CD8-positive, alpha-beta memory T cell (primary cell): ENCODE measurements at regions not wholly inside any gene's neighbourhood (a gene's known extent, or its start where the extent isn't known, plus 50 kb on each side); places are given as distances from the start of the nearest gene placed in this dataset.

Experiments used
- CTCF ChIA-PET: fragments of 350-600 bp; sonication (Branson Sonifier 250); formaldehyde crosslinking; loops from one replicate; lab custom pipeline; 2021; ENCODE audit warnings: antibody characterized with exemption; lab: Charles Lee
- POLR2A ChIA-PET: fragments of 350-600 bp; sonication (Branson Sonifier 250); formaldehyde crosslinking; loops from one replicate; lab custom pipeline; 2021; ENCODE audit warnings: antibody characterized with exemption; lab: Charles Lee
- DNase-seq, 5 donors: peaks; one replicate each; pipeline versions ENCODE4 v3.0.0 to v3.0.0-alpha.2; 2020 to 2022; ENCODE audit warnings: mixed read lengths in 1 of 5
- H3K27ac ChIP-seq: one replicate; pipeline ENCODE4 v1.7.0; 2013; ENCODE audit warnings: low read depth, mild to moderate bottlenecking, low read length, moderate library complexity
- H3K27me3 ChIP-seq: 2 replicates; pipeline ENCODE4 v1.7.0; 2013; ENCODE audit warnings: low read length, mild to moderate bottlenecking; ENCODE audit not compliant: insufficient read depth, poor library complexity, severe bottlenecking
- H3K36me3 ChIP-seq: 2 replicates; pipeline ENCODE4 v1.7.0; 2013; ENCODE audit warnings: mild to moderate bottlenecking, low read length, moderate library complexity; ENCODE audit not compliant: insufficient read depth
- H3K4me1 ChIP-seq: 2 replicates; pipeline ENCODE4 v1.7.0; 2013; ENCODE audit warnings: mild to moderate bottlenecking, low read length, moderate library complexity; ENCODE audit not compliant: insufficient read depth
- H3K4me3 ChIP-seq: 2 replicates; pipeline ENCODE4 v1.7.0; 2013; ENCODE audit warnings: mild to moderate bottlenecking, low read length
- H3K9me3 ChIP-seq: 2 replicates; pipeline ENCODE4 v1.7.0; 2013; ENCODE audit warnings: mild to moderate bottlenecking, low read length
- H3K27ac Mint-ChIP-seq, 8 donors: one replicate each; pipeline ENCODE4 v1.8.0; 2020 to 2021; ENCODE audit warnings: mixed read lengths in 8 of 8, mild to moderate bottlenecking in 6 of 8, inconsistent platforms in 3 of 8, moderate library complexity in 3 of 8
- H3K27me3 Mint-ChIP-seq, 2 donors: one replicate each; pipeline ENCODE4 v1.8.0; 2020 to 2021; ENCODE audit warnings: mixed read lengths in 2 of 2, mild to moderate bottlenecking in 1 of 2, moderate library complexity in 1 of 2
- H3K36me3 Mint-ChIP-seq, 3 donors: one replicate each; pipeline ENCODE4 v1.8.0; 2020 to 2021; ENCODE audit warnings: mixed read lengths in 3 of 3, inconsistent platforms in 1 of 3, mild to moderate bottlenecking in 1 of 3
- H3K4me1 Mint-ChIP-seq, 3 donors: one replicate each; pipeline ENCODE4 v1.8.0; 2020 to 2021; ENCODE audit warnings: mixed read lengths in 3 of 3, inconsistent platforms in 1 of 3, mild to moderate bottlenecking in 1 of 3
- H3K4me3 Mint-ChIP-seq, 7 donors: one replicate each; pipeline ENCODE4 v1.8.0; 2020 to 2021; ENCODE audit warnings: mixed read lengths in 7 of 7, mild to moderate bottlenecking in 6 of 7, moderate library complexity in 4 of 7, inconsistent platforms in 2 of 7
- H3K9me3 Mint-ChIP-seq, 5 donors: one replicate each; pipeline ENCODE4 v1.8.0; 2020 to 2022; ENCODE audit warnings: mixed read lengths in 5 of 5, mild to moderate bottlenecking in 3 of 5, moderate library complexity in 2 of 5, inconsistent platforms in 1 of 5

GRCh38 chr5:53814819-53815218, 254.4 kb downstream of the NDUFS4 start:
- ChIA-PET POLR2A (no interaction called here), CTCF (no interaction called here)
- Mint-ChIP-seq H3K36me3 (no peaks in the 10 kb centered on the region), H3K9me3 (peaks cover 0 to 6% (median 0%) of the 10 kb centered on the region in 5 donors), H3K27ac (no peak overlapping the region), H3K27me3 (peaks cover 6 to 16% of the 10 kb centered on the region in 2 donors), H3K4me3 (no peak overlapping the region), H3K4me1 (no peaks in the 10 kb centered on the region)
- Histone ChIP-seq H3K27ac (no peak overlapping the region), H3K9me3 (no peaks in the 10 kb centered on the region), H3K4me1 (no peaks in the 10 kb centered on the region), H3K27me3 (no peaks in the 10 kb centered on the region), H3K4me3 (no peak overlapping the region), H3K36me3 (no peaks in the 10 kb centered on the region)
- no peak for DNase-seq

DNA sequence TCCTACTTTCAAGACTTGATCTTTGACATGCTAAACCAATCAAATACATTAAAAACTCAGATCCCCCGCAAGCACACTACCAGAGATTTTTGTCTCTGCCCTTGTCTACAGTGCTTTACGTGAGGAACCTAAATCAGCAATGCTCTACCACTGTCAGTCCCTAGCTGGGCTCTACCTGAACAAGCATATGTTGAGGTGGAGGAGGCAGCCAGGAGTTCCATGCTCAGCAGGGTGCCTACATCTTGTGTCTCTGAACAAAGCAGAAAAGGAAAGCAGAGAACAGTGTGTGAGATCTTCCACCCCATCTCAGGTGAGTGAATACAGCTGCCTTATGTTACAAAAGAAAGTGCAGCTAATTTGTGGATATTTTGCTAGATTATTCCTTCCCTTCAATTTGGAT, 255.0 kb downstream of the NDUFS4 start:
- Mint-ChIP-seq H3K27ac (no peak overlapping the region), H3K9me3 (peaks cover 0 to 5% (median 0%) of the 10 kb centered on the region in 5 donors), H3K36me3 (no peaks in the 10 kb centered on the region), H3K4me3 (no peak overlapping the region), H3K27me3 (peaks cover 6 to 16% of the 10 kb centered on the region in 2 donors), H3K4me1 (no peaks in the 10 kb centered on the region)
- POLR2A ChIA-PET: no interaction called here
- Histone ChIP-seq H3K9me3 (no peaks in the 10 kb centered on the region), H3K27me3 (no peaks in the 10 kb centered on the region), H3K36me3 (no peaks in the 10 kb centered on the region), H3K27ac (no peak overlapping the region), H3K4me1 (no peaks in the 10 kb centered on the region), H3K4me3 (no peak overlapping the region)
- DNase-seq: no peak
- CTCF ChIA-PET: no interaction called here

DNA sequence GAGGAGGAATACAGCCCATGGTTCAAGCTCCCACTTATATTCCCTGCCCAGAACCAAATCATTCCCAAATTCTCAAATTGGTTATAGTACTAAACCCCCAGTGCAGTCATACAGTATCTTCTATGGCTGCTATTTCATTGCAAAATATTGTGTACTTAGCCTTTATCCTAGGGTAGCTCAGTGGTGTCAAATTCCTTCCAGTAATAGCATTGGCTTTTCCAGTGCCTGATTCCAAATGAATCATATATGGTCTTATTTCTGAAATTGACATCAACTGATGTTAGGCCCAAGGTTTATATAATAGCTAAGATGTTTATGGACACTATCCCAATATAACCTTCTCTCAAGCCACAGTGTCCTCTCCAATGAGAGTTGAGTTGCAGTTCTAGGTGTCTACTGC, 256.7 kb downstream of the NDUFS4 start:
- Mint-ChIP-seq H3K36me3 (no peaks in the 10 kb centered on the region), H3K4me3 (no peak overlapping the region), H3K4me1 (no peaks in the 10 kb centered on the region), H3K27ac (no peak overlapping the region), H3K9me3 (peaks cover 0 to 2% (median 0%) of the 10 kb centered on the region in 5 donors), H3K27me3 (peaks cover 4 to 16% of the 10 kb centered on the region in 2 donors)
- DNase-seq: no peak
- no peaks in the 10 kb centered on the region for H3K27me3 ChIP-seq
- ChIA-PET CTCF (no interaction called here), POLR2A (no interaction called here)
- H3K9me3 ChIP-seq: no peaks in the 10 kb centered on the region
- H3K27ac ChIP-seq: no peak overlapping the region
- H3K36me3 ChIP-seq: no peaks in the 10 kb centered on the region
- no peaks in the 10 kb centered on the region for H3K4me1 ChIP-seq
- no peak overlapping the region for H3K4me3 ChIP-seq

DNA sequence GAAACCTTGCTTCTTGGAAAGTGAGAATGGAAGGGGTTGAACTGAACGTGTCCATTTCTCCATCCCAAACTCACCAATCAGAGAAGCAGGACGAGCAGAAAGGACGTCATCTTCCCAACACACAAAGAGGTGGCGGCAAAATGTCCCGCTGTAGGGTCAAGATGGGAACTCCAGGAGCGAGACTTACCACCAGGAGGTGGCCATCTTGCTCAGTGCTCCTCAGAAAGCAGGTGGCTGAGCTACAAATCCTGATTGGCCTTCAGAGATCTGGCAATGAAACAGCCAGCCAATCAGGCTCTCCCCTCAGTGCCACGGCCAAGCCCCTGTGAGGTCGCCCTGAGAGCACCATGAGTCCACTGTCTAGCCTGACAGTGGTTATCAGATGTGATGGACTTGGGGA, 259.0 kb downstream of the NDUFS4 start:
- Mint-ChIP-seq H3K4me3 (no peak overlapping the region), H3K36me3 (no peaks in the 10 kb centered on the region), H3K9me3 (peaks cover 0 to 2% (median 0%) of the 10 kb centered on the region in 5 donors), H3K27ac (no peak overlapping the region), H3K4me1 (no peaks in the 10 kb centered on the region), H3K27me3 (peaks cover 4 to 16% of the 10 kb centered on the region in 2 donors)
- Histone ChIP-seq H3K4me3 (no peak overlapping the region), H3K9me3 (no peaks in the 10 kb centered on the region), H3K27ac (no peak overlapping the region), H3K4me1 (no peaks in the 10 kb centered on the region), H3K27me3 (no peaks in the 10 kb centered on the region), H3K36me3 (no peaks in the 10 kb centered on the region)
- ChIA-PET POLR2A (no interaction called here), CTCF (no interaction called here)
- DNase-seq: no peak

DNA sequence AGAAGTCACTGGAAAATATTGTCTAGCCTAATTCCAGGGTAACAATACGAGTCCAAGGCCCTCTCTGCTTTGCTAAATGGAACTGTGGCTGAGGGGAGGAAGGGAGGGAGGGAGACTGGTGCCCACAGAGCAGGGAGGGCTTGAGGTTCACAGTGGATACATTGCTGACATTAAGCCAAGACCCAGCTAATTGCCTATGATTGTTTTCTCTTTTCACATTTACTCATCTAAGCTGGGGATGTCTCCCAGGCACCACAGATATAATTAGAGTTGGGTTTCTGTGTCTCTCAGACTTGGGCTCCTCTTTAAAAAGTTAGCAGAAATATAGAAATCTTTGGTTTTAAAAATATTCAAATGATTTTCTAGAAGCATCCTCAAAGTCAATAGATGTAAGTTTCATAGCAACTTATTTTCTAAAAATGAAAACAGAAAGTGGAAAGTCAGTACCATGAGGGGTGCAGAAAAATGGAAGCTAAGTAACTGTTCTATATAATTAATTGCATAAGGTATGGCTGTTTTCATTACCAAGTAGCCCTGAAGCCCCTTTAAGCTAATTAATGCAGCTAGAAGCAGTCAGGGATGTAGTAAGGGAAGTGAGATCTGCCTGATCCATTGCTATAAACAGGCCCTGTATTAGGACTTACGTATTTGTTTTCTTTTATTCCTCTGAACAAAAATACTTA, 259.8 kb downstream of the NDUFS4 start:
- peaks cover 0 to 2% (median 0%) of the 10 kb centered on the region in 5 donors for H3K9me3 Mint-ChIP-seq
- H3K27ac Mint-ChIP-seq: no peak overlapping the region
- ChIA-PET POLR2A (no interaction called here), CTCF (no interaction called here)
- no peaks in the 10 kb centered on the region for H3K9me3 ChIP-seq
- no peaks in the 10 kb centered on the region for H3K27me3 ChIP-seq
- H3K4me1 ChIP-seq: no peaks in the 10 kb centered on the region
- H3K36me3 ChIP-seq: no peaks in the 10 kb centered on the region
- DNase-seq: no peak
- H3K27ac ChIP-seq: no peak overlapping the region
- no peaks in the 10 kb centered on the region for H3K4me1 Mint-ChIP-seq
- H3K27me3 Mint-ChIP-seq: peaks cover 4 to 16% of the 10 kb centered on the region in 2 donors
- H3K4me3 ChIP-seq: no peak overlapping the region
- no peaks in the 10 kb centered on the region for H3K36me3 Mint-ChIP-seq
- no peak overlapping the region for H3K4me3 Mint-ChIP-seq

- CTCF ChIA-PET: no interaction called here
- peaks cover 4 to 16% of the 10 kb centered on the region in 2 donors for H3K27me3 Mint-ChIP-seq
Measured at GRCh38 chr5:53820802-53821171, 260.3 kb downstream of the NDUFS4 start.

DNA sequence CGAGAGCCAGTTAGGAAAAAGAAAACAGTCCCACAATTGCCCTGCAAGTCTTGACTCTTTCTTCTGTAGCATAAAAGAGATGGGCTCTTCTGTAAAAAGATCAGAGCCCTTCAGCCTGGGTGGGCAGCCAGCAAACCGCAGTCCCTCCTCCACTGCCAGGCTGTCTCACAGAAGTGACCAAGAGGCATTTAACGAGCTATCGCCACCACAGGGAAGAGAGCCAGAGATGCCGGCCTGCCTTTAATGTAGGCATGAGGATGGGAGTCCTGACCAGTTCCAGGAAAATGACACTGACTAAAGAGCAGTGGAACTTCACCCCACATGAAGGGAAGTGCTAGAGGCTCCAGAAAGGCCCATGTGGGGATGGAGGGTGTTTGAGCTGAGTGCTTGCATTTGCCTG, 264.6 kb downstream of the NDUFS4 start:
- Histone ChIP-seq H3K4me1 (no peaks in the 10 kb centered on the region), H3K4me3 (no peak overlapping the region), H3K36me3 (no peaks in the 10 kb centered on the region), H3K27ac (no peak overlapping the region), H3K27me3 (no peaks in the 10 kb centered on the region), H3K9me3 (no peaks in the 10 kb centered on the region)
- Mint-ChIP-seq H3K27me3 (no peaks in the 10 kb centered on the region), H3K36me3 (no peaks in the 10 kb centered on the region), H3K4me3 (no peak overlapping the region), H3K27ac (no peak overlapping the region), H3K4me1 (no peaks in the 10 kb centered on the region), H3K9me3 (peaks cover 0 to 3% (median 0%) of the 10 kb centered on the region in 5 donors)
- ChIA-PET CTCF (no interaction called here), POLR2A (no interaction called here)
- no peak for DNase-seq

More at GRCh38 chr5:53820802-53821171, 260.3 kb downstream of the NDUFS4 start:
- Mint-ChIP-seq H3K4me3 (no peak overlapping the region), H3K4me1 (no peaks in the 10 kb centered on the region), H3K27ac (no peak overlapping the region), H3K9me3 (peaks cover 0 to 2% (median 0%) of the 10 kb centered on the region in 5 donors), H3K36me3 (no peaks in the 10 kb centered on the region)
- Histone ChIP-seq H3K27ac (no peak overlapping the region), H3K4me3 (no peak overlapping the region), H3K36me3 (no peaks in the 10 kb centered on the region), H3K4me1 (no peaks in the 10 kb centered on the region), H3K9me3 (no peaks in the 10 kb centered on the region), H3K27me3 (no peaks in the 10 kb centered on the region)
- DNase-seq: no peak
- POLR2A ChIA-PET: no interaction called here

DNA sequence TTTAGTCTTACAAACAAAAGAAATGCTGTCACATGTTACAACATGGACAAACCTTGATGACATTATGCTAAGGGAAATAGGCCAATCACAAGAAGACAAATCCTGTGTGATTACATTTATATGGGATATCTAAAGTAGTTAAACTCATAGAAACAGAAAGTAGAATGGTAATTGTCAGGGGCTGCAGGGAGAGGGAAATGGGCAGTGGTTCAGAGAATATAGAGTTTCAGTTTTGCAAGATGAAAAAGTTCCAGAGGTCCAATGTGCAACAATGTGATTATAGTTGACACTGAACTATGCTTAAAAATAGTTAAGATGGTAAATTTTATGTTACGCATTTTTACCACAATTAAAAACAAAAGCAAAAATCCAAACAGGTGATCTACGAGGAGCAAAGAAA, 265.5 kb downstream of the NDUFS4 start:
- POLR2A ChIA-PET: no interaction called here
- Histone ChIP-seq H3K4me3 (no peak overlapping the region), H3K27ac (no peak overlapping the region), H3K27me3 (no peaks in the 10 kb centered on the region), H3K4me1 (no peaks in the 10 kb centered on the region), H3K9me3 (no peaks in the 10 kb centered on the region), H3K36me3 (no peaks in the 10 kb centered on the region)
- CTCF ChIA-PET: no interaction called here
- Mint-ChIP-seq H3K4me3 (no peak overlapping the region), H3K9me3 (peaks cover 0 to 3% (median 0%) of the 10 kb centered on the region in 5 donors), H3K4me1 (no peaks in the 10 kb centered on the region), H3K27ac (peak overlapping the region in 1 of 8 donors; percentile 3), H3K27me3 (no peaks in the 10 kb centered on the region), H3K36me3 (no peaks in the 10 kb centered on the region)
- DNase-seq: no peak
